Transverse colon (tissue), 4 donors: ENCODE measurements at regions not wholly inside any gene's neighbourhood (a gene's known extent, or its start where the extent isn't known, plus 50 kb on each side); places are given as distances from the start of the nearest gene placed in this dataset.

Source experiments
- DNase-seq: peaks from one replicate; pipeline ENCODE4 v3.0.0-alpha.2; 2019
- H3K27ac ChIP-seq, 4 donors: fragments of 200-600 bp; sonication (generic); 2 replicates each; pipeline ENCODE4 v1.5.1; 2016 to 2018; ENCODE audit warnings: inconsistent platforms in 4 of 4
- H3K27me3 ChIP-seq: fragments of 200-600 bp; sonication (generic); 2 replicates; pipeline ENCODE4 v1.5.1; 2017; ENCODE audit warnings: inconsistent platforms
- H3K36me3 ChIP-seq, 4 donors: fragments of 200-600 bp; sonication (generic); 2 replicates each; pipeline ENCODE4 v1.5.1; 2017 to 2019; ENCODE audit warnings: inconsistent platforms in 4 of 4
- H3K4me1 ChIP-seq, 4 donors: fragments of 200-600 bp; sonication (generic); 2 replicates each; pipeline ENCODE4 v1.5.1; 2017 to 2020; ENCODE audit warnings: inconsistent platforms in 4 of 4
- H3K4me3 ChIP-seq, 4 donors: fragments of 200-600 bp; sonication (generic); 1 replicate in 1 of 4; 2 replicates in 3 of 4; pipeline versions ENCODE4 v1.5.1 to v1.6.1; 2017 to 2019; ENCODE audit warnings: inconsistent platforms in 4 of 4
- H3K9me3 ChIP-seq, 2 donors: fragments of 200-600 bp; sonication (generic); 2 replicates each; pipeline ENCODE4 v1.5.1; 2017 to 2019; ENCODE audit warnings: inconsistent platforms in 2 of 2
- CTCF ChIP-seq, 5 experiments: fragments of 200-600 bp in 3 of 5; fragments of 450-650 bp in 2 of 5; sonication (generic) in 3 of 5; IDR thresholded peaks; 1 replicate in 2 of 5; 2 replicates in 3 of 5; pipeline ENCODE4 v1.5.1; 2016 to 2017; ENCODE audit warnings: antibody characterized with exemption in 5 of 5, inconsistent platforms in 3 of 5, mild to moderate bottlenecking in 2 of 5, moderate library complexity in 1 of 5
- EP300 ChIP-seq: sonication (generic); formaldehyde crosslinking; IDR thresholded peaks from one replicate; pipeline ENCODE4 v1.6.1; 2017; ENCODE audit warnings: antibody characterized with exemption, low read depth
- POLR2A ChIP-seq: fragments of 450-650 bp; IDR thresholded peaks from one replicate; pipeline ENCODE4 v1.6.1; 2016; ENCODE audit warnings: antibody characterized with exemption, mild to moderate bottlenecking, moderate library complexity
- POLR2AphosphoS5 ChIP-seq, 3 donors: sonication (generic); formaldehyde crosslinking; IDR thresholded peaks; one replicate each; pipeline ENCODE4 v1.6.1; 2016; ENCODE audit warnings: antibody characterized with exemption in 3 of 3
- WGBS, 2 donors: methylation state at CpG; one replicate each; pipeline ENCODE4 v1.1.5; 2018; ENCODE audit warnings: low coverage in 1 of 2; 5-methylcytosine and 5-hydroxymethylcytosine counted together
- in situ Hi-C, 4 donors: fragments of 200-750 bp; cut with MboI; loops; one replicate each; pipeline versions ENCODE4 v1.15.0 to v1.15.1; 2017; ENCODE audit warnings: low sequenced_read_pairs in 3 of 4, low pct_ligation_motif_present in 1 of 4, low pct_unique_long_range_greater_than_20kb in 1 of 4
- intact Hi-C: fragments of 100-400 bp; cut with DNase I; formaldehyde crosslinking; loops from one replicate; pipeline ENCODE4 v1.15.1; 2023; ENCODE audit warnings: low total_unique reads

GRCh38 chr1:73898540-73898939 is 299.4 kb downstream of the LRRIQ3 start:
- Histone ChIP-seq H3K4me3 (no peak overlapping the region), H3K4me1 (no peaks in the 10 kb centered on the region), H3K36me3 (no peaks in the 10 kb centered on the region), H3K27ac (no peak overlapping the region), H3K27me3 (no peaks in the 10 kb centered on the region), H3K9me3 (no peaks in the 10 kb centered on the region)
- intact Hi-C loops (no loop called here), in situ Hi-C loops (no loop called here)
- no peak for DNase-seq
- WGBS, 2 donors: 57 to 83% methylated on average over 3 of the region's 3 CpGs
- no peak for TF ChIP-seq EP300
- no peak for TF ChIP-seq POLR2AphosphoS5 (IDR thresholded peaks at IDR 0.05)

- H3K27ac ChIP-seq: no peak overlapping the region
- 67 to 82% methylated on average over 1 to 3 of the region's 3 CpGs for WGBS, 2 donors
- DNase-seq: no peak
- intact Hi-C loops: no loop called here
- TF ChIP-seq EP300 (no peak), POLR2A (no peak), POLR2AphosphoS5 (IDR thresholded peaks at IDR 0.05) (no peak), CTCF (IDR thresholded peaks at IDR 0.05) (no peak)
- no peaks in the 10 kb centered on the region for H3K36me3 ChIP-seq
- in situ Hi-C loops: no loop called here
- no peaks in the 10 kb centered on the region for H3K9me3 ChIP-seq
- no peak overlapping the region for H3K4me3 ChIP-seq
- H3K4me1 ChIP-seq: no peaks in the 10 kb centered on the region
- no peaks in the 10 kb centered on the region for H3K27me3 ChIP-seq
These were observed 310.6 kb downstream of the LRRIQ3 start for GRCh38 chr1:73887412-73887811.

- Histone ChIP-seq H3K4me3 (no peak overlapping the region), H3K36me3 (no peaks in the 10 kb centered on the region), H3K27ac (no peak overlapping the region), H3K9me3 (no peaks in the 10 kb centered on the region), H3K27me3 (no peaks in the 10 kb centered on the region), H3K4me1 (no peaks in the 10 kb centered on the region)
- in situ Hi-C loops: no loop called here
- DNase-seq: no peak
- TF ChIP-seq POLR2AphosphoS5 (IDR thresholded peaks at IDR 0.05) (no peak), POLR2A (no peak), EP300 (no peak), CTCF (IDR thresholded peaks at IDR 0.05) (no peak)
- 43 to 78% methylated on average over 2 of the region's 2 CpGs for WGBS, 2 donors
- intact Hi-C loops: no loop called here
These were observed 311.3 kb downstream of the LRRIQ3 start for GRCh38 chr1:73886716-73887115.

- 57 to 61% methylated on average over 1 of the region's 1 CpG for WGBS, 2 donors
These were observed 323.2 kb downstream of the LRRIQ3 start for GRCh38 chr1:73874806-73875205.

More at GRCh38 chr1:73874806-73875205, 323.2 kb downstream of the LRRIQ3 start:
- intact Hi-C loops (no loop called here), in situ Hi-C loops (no loop called here)
- no peaks in the 10 kb centered on the region for H3K27me3 ChIP-seq
- no peaks in the 10 kb centered on the region for H3K9me3 ChIP-seq
- H3K36me3 ChIP-seq: no peaks in the 10 kb centered on the region
- no peak overlapping the region for H3K27ac ChIP-seq
- no peak overlapping the region for H3K4me3 ChIP-seq
- DNase-seq: no peak
- no peaks in the 10 kb centered on the region for H3K4me1 ChIP-seq
- no peak for TF ChIP-seq POLR2AphosphoS5 (IDR thresholded peaks at IDR 0.05)
- no peak for TF ChIP-seq EP300
- no peak for TF ChIP-seq POLR2A
- TF ChIP-seq CTCF (IDR thresholded peaks at IDR 0.05): no peak
